Astrocyte (in vitro differentiated cells and primary cell): ENCODE measurements at regions not wholly inside any gene's neighbourhood (a gene's known extent, or its start where the extent isn't known, plus 50 kb on each side); places are given as distances from the start of the nearest gene placed in this dataset.

Experiments
- DNase-seq: peaks from one replicate; pipeline ENCODE4 v3.0.0-alpha.2; 2010; ENCODE audit warnings: low read depth
- FAIRE-seq: peaks from 2 replicates; lab custom pipeline; 2011; peaks lifted over from hg19 to GRCh38; lab: Jason Lieb, UNC
- H2AFZ ChIP-seq: 2 replicates; pipeline ENCODE4 v1.6.0; 2012; ENCODE audit warnings: low read depth, low read length, inconsistent platforms
- H3K27ac ChIP-seq: 2 replicates; pipeline ENCODE4 v1.5.1; 2011; ENCODE audit warnings: low read depth, low read length, inconsistent platforms
- H3K27me3 ChIP-seq: 2 replicates; pipeline ENCODE4 v1.6.0; 2011; ENCODE audit warnings: low read length, inconsistent platforms; ENCODE audit not compliant: insufficient read depth
- H3K36me3 ChIP-seq: 2 replicates; pipeline ENCODE4 v1.5.1; 2011; ENCODE audit warnings: low read length, inconsistent platforms; ENCODE audit not compliant: insufficient read depth
- H3K4me1 ChIP-seq: 2 replicates; pipeline ENCODE4 v1.5.1; 2011; ENCODE audit warnings: low read length, inconsistent platforms; ENCODE audit not compliant: insufficient read depth
- H3K4me2 ChIP-seq: 2 replicates; pipeline ENCODE4 v1.6.0; 2012; ENCODE audit warnings: low read length, inconsistent platforms
- H3K4me3 ChIP-seq: 2 replicates; pipeline ENCODE4 v1.5.1; 2011; ENCODE audit warnings: low read depth, mild to moderate bottlenecking, low read length, inconsistent platforms; ENCODE audit not compliant: insufficient read depth
- H3K79me2 ChIP-seq: 2 replicates; pipeline ENCODE4 v1.6.0; 2012; ENCODE audit warnings: mild to moderate bottlenecking, low read length, inconsistent platforms; ENCODE audit not compliant: insufficient read depth
- H3K9ac ChIP-seq: 2 replicates; pipeline ENCODE4 v1.6.0; 2012; ENCODE audit warnings: mild to moderate bottlenecking, low read length, inconsistent platforms
- H3K9me3 ChIP-seq: 2 replicates; pipeline ENCODE4 v1.5.1; 2012; ENCODE audit warnings: low read depth, mild to moderate bottlenecking, low read length, inconsistent platforms; ENCODE audit not compliant: insufficient read depth
- H4K20me1 ChIP-seq: 2 replicates; pipeline ENCODE4 v1.6.0; 2012; ENCODE audit warnings: low read length, inconsistent platforms; ENCODE audit not compliant: insufficient read depth
- H3K27ac Mint-ChIP-seq: one replicate; pipeline ENCODE4 v1.8.0; 2021; ENCODE audit warnings: mild to moderate bottlenecking, mixed read lengths; ENCODE audit not compliant: unreplicated experiment
- H3K27me3 Mint-ChIP-seq: one replicate; pipeline ENCODE4 v1.8.0; 2021; ENCODE audit warnings: low read depth, mixed read lengths; ENCODE audit not compliant: unreplicated experiment
- H3K36me3 Mint-ChIP-seq: one replicate; pipeline ENCODE4 v1.8.0; 2021; ENCODE audit warnings: low read depth, mixed read lengths; ENCODE audit not compliant: unreplicated experiment
- H3K4me1 Mint-ChIP-seq: one replicate; pipeline ENCODE4 v1.8.0; 2021; ENCODE audit warnings: low read depth, mixed read lengths; ENCODE audit not compliant: unreplicated experiment
- H3K4me3 Mint-ChIP-seq: one replicate; pipeline ENCODE4 v1.8.0; 2021; ENCODE audit warnings: mild to moderate bottlenecking, moderate library complexity, mixed read lengths; ENCODE audit not compliant: unreplicated experiment
- H3K9me3 Mint-ChIP-seq: one replicate; pipeline ENCODE4 v1.8.0; 2021; ENCODE audit warnings: mild to moderate bottlenecking, mixed read lengths; ENCODE audit not compliant: unreplicated experiment
- CTCF ChIP-seq: IDR thresholded peaks from 2 replicates; pipeline ENCODE4 v1.5.1; 2011; ENCODE audit warnings: low read depth, mild to moderate bottlenecking, inconsistent platforms, low read length, moderate library complexity; ENCODE audit not compliant: insufficient read depth
- EZH2 ChIP-seq: IDR thresholded peaks from 2 replicates; pipeline ENCODE4 v1.6.1; 2012; ENCODE audit warnings: mild to moderate bottlenecking, low read length, inconsistent platforms; ENCODE audit not compliant: insufficient read depth

DNA sequence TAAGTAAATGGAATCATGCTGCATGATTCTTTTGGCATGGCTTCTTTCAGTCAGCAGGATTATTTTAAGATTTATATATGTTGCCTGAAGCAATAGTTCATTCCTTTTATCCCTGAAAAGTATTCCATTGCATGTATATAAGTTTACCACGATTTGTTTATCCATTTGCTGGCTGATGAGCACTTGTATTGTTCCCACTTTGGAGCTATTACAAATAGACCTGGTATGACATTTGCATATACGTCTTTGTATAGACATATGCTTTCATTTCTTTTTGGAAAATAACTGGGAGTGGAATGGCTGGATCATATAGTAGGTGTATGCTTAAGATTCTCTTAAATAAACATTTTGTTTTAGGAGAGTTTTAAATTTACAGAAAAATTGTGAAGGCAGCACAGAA is 79.3 kb upstream of the CBLB start:
- no peaks in the 10 kb centered on the region for H4K20me1 ChIP-seq
- peaks cover 5% of the 10 kb centered on the region for H3K4me1 Mint-ChIP-seq
- H3K4me3 Mint-ChIP-seq: no peak overlapping the region
- FAIRE-seq: no peak
- H3K4me2 ChIP-seq: no peak overlapping the region
- no peak overlapping the region for H3K9ac ChIP-seq
- no peaks in the 10 kb centered on the region for H3K27me3 ChIP-seq
- TF ChIP-seq CTCF (no peak), EZH2 (no peak)
- H3K9me3 ChIP-seq: no peaks in the 10 kb centered on the region
- peaks cover 9% of the 10 kb centered on the region for H3K4me1 ChIP-seq
- no peak overlapping the region for H2AFZ ChIP-seq
- H3K36me3 Mint-ChIP-seq: no peaks in the 10 kb centered on the region
- H3K27ac Mint-ChIP-seq: no peak overlapping the region
- no peaks in the 10 kb centered on the region for H3K79me2 ChIP-seq
- no peak overlapping the region for H3K27ac ChIP-seq
- H3K9me3 Mint-ChIP-seq: no peaks in the 10 kb centered on the region
- no peaks in the 10 kb centered on the region for H3K36me3 ChIP-seq
- no peak overlapping the region for H3K4me3 ChIP-seq
- no peaks in the 10 kb centered on the region for H3K27me3 Mint-ChIP-seq
- DNase-seq: no peak

DNA sequence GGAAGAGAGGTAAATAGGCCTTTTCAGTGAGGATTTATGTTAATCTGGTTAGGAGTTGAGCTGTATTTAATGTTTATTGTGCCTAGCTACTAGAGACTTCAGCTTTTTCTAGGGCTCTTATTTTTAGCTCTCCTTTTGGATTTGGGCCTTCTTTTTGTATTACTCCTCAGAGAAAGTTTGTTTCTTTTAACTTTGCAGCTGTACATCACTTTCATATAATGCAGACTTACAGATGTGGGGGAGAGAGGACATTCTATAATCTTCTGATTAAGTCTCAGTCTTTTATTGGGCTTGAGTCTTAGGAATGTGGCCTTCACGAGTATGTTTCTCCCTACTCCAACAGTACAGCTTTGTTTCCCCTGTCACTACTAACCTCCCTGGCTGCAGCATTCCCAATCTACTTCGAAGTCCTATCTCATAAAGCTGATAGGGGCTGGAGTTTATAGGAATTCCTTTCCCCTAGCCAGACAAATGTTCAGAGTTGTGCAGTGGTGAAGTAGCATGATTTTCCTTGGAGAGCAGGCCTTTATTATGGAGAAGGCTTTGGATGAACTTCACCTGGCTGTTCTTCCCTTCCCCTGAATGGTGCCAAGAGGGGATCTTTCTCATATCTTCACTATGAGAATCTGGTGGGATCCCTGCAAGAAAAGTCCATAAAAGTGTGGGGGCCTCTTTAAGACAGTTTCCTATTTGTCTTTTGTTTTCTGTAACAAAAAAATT is 82.2 kb upstream of the CBLB start:
- H3K27ac Mint-ChIP-seq: no peak overlapping the region
- H3K27ac ChIP-seq: no peak overlapping the region
- no peak overlapping the region for H3K9ac ChIP-seq

More for the DNA sequence above, 82.2 kb upstream of the CBLB start:
- no peak overlapping the region for H3K4me3 Mint-ChIP-seq
- no peaks in the 10 kb centered on the region for H3K9me3 Mint-ChIP-seq
- Histone ChIP-seq H2AFZ (peak overlapping the region; percentile 1), H3K36me3 (no peaks in the 10 kb centered on the region), H3K4me1 (no peaks in the 10 kb centered on the region), H3K79me2 (no peaks in the 10 kb centered on the region), H3K4me2 (no peak overlapping the region), H4K20me1 (no peaks in the 10 kb centered on the region), H3K9me3 (no peaks in the 10 kb centered on the region), H3K27me3 (no peaks in the 10 kb centered on the region), H3K4me3 (no peak overlapping the region)
- FAIRE-seq: no peak
- DNase-seq: no peak
- no peaks in the 10 kb centered on the region for H3K36me3 Mint-ChIP-seq
- H3K27me3 Mint-ChIP-seq: no peaks in the 10 kb centered on the region
- no peak for TF ChIP-seq EZH2
- TF ChIP-seq CTCF: no peak
- H3K4me1 Mint-ChIP-seq: no peaks in the 10 kb centered on the region
